ENCODE measurements at regions not wholly inside any gene's neighbourhood (a gene's known extent, or its start where the extent isn't known, plus 50 kb on each side); places are given as distances from the start of the nearest gene placed in this dataset.

DNA sequence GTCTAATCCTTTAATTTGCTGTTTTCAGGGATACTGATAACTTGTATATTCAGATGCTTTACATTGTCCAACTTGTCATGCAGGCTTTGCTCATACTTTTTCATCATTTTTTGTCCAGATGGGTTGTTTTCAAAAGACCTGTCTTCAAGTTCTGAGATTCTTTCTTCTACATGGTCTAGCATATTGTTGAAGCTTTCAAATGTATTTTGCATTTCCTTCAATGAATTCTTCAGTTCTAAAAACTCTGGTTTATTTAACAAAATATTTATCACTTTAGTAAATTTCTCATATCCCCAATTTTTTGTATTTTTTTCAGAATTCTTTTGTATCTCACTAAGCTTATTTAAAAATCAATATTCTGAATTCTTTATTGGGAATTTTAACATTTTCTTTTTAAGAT, 388.3 kb upstream of the IL12A start:
- Histone ChIP-seq H3K36me3 (no peaks in the 10 kb centered on the region), H3K27ac (no peak overlapping the region), H3K27me3 (no peaks in the 10 kb centered on the region), H3K4me1 (peaks cover 0 to 5% (median 0%) of the 10 kb centered on the region in 4 donors), H3K4me3 (no peak overlapping the region), H3K9me3 (peaks cover 0 to 24% (median 23%) of the 10 kb centered on the region in 3 donors)
- DNase-seq, result no peak
- intact Hi-C loops (cut with DNase I; ENCODE audit: low total_unique reads), result no loop called here
- TF ChIP-seq, protein P1, sequence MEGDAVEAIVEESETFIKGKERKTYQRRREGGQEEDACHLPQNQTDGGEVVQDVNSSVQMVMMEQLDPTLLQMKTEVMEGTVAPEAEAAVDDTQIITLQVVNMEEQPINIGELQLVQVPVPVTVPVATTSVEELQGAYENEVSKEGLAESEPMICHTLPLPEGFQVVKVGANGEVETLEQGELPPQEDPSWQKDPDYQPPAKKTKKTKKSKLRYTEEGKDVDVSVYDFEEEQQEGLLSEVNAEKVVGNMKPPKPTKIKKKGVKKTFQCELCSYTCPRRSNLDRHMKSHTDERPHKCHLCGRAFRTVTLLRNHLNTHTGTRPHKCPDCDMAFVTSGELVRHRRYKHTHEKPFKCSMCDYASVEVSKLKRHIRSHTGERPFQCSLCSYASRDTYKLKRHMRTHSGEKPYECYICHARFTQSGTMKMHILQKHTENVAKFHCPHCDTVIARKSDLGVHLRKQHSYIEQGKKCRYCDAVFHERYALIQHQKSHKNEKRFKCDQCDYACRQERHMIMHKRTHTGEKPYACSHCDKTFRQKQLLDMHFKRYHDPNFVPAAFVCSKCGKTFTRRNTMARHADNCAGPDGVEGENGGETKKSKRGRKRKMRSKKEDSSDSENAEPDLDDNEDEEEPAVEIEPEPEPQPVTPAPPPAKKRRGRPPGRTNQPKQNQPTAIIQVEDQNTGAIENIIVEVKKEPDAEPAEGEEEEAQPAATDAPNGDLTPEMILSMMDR (IDR thresholded peaks at IDR 0.05), result no peak

DNA sequence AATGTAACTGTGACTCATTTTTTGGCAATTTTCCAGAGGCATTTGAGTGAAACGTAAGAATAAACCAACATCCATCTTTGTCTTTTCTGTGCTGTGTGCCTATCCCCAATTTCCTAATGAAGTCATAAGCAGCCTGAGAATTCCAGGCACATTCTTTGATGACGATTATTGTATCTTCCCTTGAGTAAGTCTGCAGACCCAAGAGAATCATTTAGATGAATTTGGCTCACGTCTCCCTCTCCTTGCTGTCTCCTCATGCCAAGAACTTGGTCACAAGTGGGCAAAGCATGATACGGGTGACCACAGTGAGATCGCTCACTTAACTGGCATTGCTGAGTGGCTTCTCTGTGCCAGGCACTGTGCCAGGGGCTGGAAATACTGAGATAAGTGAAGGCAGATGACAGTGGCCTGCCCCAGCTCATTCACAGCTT, 384.5 kb upstream of the IL12A start:
- Histone ChIP-seq H3K9me3 (peaks cover 0 to 23% (median 23%) of the 10 kb centered on the region in 3 donors), H3K36me3 (no peaks in the 10 kb centered on the region), H3K4me3 (no peak overlapping the region), H3K4me1 (peaks cover 0 to 5% (median 0%) of the 10 kb centered on the region in 4 donors), H3K27ac (no peak overlapping the region), H3K27me3 (no peaks in the 10 kb centered on the region)
- DNase-seq, result no peak
- intact Hi-C loops (cut with DNase I; ENCODE audit: low total_unique reads), result no loop called here
- TF ChIP-seq, protein P1 (IDR thresholded peaks at IDR 0.05), result no peak

DNA sequence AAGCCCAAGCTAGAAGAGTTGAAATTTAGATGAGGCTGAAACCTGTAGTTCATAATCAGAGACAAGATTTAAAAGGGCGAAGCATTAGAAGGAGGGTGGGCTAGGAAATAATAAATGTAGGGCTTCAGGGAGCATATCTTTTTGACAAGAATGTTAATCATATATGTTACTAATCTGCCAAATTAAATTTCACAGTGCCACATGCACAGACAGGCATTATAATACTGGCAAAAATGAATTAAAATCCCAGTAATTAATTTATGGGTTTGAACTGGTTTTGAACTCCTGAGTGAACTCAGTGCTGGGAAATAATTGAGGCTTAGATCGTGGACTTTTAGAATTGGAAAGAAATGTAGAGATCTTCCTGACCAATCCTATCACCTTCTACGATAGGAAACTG, 383.5 kb upstream of the IL12A start:
- H3K4me3 ChIP-seq, result no peak overlapping the region
- H3K27ac ChIP-seq, result no peak overlapping the region
- H3K4me1 ChIP-seq, result peaks cover 0 to 5% (median 0%) of the 10 kb centered on the region in 4 donors
- TF ChIP-seq, protein P1 (IDR thresholded peaks at IDR 0.05), result no peak
- intact Hi-C loops (cut with DNase I; ENCODE audit: low total_unique reads), result no loop called here
- H3K27me3 ChIP-seq, result no peaks in the 10 kb centered on the region
- DNase-seq, result no peak
- H3K9me3 ChIP-seq, result peaks cover 0 to 15% (median 14%) of the 10 kb centered on the region in 3 donors
- H3K36me3 ChIP-seq, result no peaks in the 10 kb centered on the region

DNA sequence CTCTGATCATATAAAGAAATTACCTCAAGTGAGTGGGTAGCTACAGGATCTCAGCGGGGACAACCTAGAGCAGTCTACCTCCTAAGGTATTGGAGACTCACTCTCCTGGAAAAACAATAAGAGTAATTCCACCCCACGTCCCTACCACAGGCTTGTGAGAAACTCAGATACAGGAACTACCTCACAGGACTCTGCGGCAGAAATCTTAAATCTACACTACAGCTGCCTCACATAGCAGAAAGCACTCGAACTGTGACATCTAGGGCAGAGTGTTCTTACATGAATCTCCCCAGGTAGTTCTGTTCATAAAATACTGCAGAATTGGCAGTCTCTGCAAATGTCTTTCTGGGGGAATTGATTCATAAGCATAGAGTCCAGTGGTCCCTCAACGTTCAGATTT, 382.9 kb upstream of the IL12A start:
- intact Hi-C loops (cut with DNase I; ENCODE audit: low total_unique reads), result no loop called here

DNA sequence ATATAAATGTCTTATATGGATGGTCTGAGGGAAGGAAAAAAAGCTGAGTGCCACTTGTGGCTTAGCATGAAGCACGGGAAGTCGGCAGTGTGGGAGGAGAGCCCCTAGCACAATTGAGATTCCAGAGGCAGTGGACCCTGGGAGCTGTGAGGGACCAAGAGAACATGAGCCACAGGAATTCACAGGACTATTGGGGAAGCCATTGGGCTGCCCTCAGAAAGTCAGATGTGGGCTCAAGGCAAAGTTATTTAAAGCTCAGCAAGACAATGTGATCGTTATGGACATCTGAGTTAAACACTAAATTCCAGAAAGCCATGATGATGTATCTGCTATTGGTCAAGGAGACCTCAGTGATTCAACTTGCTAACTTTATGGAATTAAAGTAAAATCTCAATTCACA, 380.8 kb upstream of the IL12A start:
- no peak for DNase-seq
- Histone ChIP-seq H3K4me1 (peaks cover 0 to 5% (median 0%) of the 10 kb centered on the region in 4 donors), H3K4me3 (no peak overlapping the region), H3K36me3 (no peaks in the 10 kb centered on the region), H3K27me3 (no peaks in the 10 kb centered on the region), H3K27ac (no peak overlapping the region), H3K9me3 (no peaks in the 10 kb centered on the region)
- intact Hi-C loops (cut with DNase I; ENCODE audit: low total_unique reads), result no loop called here
- TF ChIP-seq, protein P1 (IDR thresholded peaks at IDR 0.05), result no peak

More for the DNA sequence above, 382.9 kb upstream of the IL12A start:
- no peaks in the 10 kb centered on the region for H3K27me3 ChIP-seq
- H3K27ac ChIP-seq, result no peak overlapping the region
- peaks cover 0 to 10% (median 9%) of the 10 kb centered on the region in 3 donors for H3K9me3 ChIP-seq
- TF ChIP-seq, protein P1 (IDR thresholded peaks at IDR 0.05), result no peak
- H3K4me3 ChIP-seq, result no peak overlapping the region
- no peaks in the 10 kb centered on the region for H3K36me3 ChIP-seq
- no peak for DNase-seq
- H3K4me1 ChIP-seq, result peaks cover 0 to 5% (median 0%) of the 10 kb centered on the region in 4 donors

DNA sequence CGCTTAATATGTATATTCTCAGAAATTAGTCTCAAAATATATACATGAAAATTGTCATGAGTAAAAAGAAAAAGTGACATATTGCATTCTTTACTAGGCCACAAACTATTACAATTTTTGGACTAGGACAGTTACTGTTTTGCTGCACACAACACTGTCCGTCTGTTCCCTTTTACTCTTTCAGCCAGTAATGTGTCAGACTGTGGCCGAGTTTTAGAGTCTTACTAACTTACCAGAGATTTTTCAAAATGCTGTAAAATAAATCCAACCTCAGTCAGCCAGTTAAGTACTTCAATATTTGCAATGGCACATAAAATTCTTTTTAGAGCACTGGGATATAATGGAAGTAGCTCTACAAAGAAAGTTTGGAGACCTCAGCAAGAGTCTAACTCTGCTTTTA, 380.3 kb upstream of the IL12A start:
- Histone ChIP-seq H3K9me3 (no peaks in the 10 kb centered on the region), H3K4me1 (peaks cover 0 to 5% (median 0%) of the 10 kb centered on the region in 4 donors), H3K27me3 (no peaks in the 10 kb centered on the region), H3K27ac (no peak overlapping the region), H3K36me3 (no peaks in the 10 kb centered on the region), H3K4me3 (no peak overlapping the region)
- TF ChIP-seq, protein P1 (IDR thresholded peaks at IDR 0.05), result no peak
- DNase-seq, result no peak
- intact Hi-C loops (cut with DNase I; ENCODE audit: low total_unique reads), result no loop called here
